GM21825 (cell line): ENCODE measurements at regions not wholly inside any gene's neighbourhood (a gene's known extent, or its start where the extent isn't known, plus 50 kb on each side); places are given as distances from the start of the nearest gene placed in this dataset.
"Not testable (repeated sequence)": the region's sequence is repeated elsewhere in the genome, so short reads cannot be mapped to it uniquely, and the experiment has no call there.

ENCODE experiments used
- ATAC-seq: cut with Tn5 transposase; IDR thresholded peaks from one replicate; pipeline ENCODE4 v1.9.1; 2021; ENCODE audit warnings: mild to moderate bottlenecking, moderate library complexity; ENCODE audit not compliant: unreplicated experiment

- no peak for ATAC-seq
Measured at GRCh38 chr3:177795216-177795615, 597.9 kb upstream of the TBL1XR1 start.

DNA sequence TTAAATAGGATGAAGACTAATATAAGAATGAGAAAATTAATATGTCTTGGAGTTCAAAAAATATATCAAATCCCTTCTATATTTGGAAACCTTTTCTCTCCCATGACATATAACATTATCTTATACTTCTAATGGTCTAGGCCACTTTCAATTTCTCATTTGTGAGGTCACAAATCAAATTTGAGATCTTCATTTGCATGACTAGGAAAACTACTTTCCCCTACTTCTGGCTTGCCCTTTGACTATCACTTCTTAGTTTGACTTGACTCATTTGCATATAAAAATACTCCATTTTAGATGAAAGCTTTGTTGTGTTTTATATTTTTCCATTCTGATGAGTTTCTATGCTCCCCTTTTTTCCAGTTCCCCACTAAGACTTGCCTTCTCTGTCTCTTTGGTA lies 598.6 kb upstream of the TBL1XR1 start:
- no peak for ATAC-seq

DNA sequence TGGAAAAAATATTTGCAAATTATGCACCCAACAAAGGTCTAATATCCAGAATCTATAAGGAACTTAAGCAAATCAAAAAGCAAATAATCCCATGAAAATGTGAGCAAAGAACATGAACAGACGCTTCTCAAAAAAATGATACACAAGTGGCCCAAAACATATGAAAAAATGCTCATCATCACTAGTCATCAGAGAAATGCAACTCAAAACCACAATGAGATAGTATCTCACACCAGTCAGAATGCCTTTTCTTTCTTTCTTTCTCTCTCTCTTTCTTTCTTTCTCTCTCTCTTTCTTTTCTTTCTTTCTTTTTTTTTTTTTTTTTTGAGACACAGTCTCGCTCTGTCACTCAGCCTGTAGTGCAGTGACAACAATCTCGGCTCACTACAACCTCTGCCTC lies 602.9 kb upstream of the TBL1XR1 start:
- ATAC-seq = not testable (repeated sequence)

DNA sequence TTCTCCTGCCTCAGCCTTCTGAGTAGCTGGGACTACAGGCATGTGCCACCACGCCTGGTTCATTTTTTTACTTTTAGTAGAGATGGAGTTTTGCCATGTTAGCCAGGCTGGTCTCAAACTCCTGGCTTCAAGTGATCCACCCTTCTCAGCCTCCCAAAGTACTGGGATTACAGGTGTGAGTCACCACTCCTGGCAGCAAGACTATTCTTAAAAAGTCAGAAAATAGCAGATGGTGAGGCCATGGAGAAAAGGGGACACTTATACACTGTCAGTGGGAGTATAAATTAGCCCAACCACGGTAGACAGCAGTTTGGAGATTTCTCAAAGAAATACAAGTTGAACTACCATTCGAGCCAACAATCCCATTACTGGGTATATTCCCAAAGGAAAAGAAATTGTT lies 603.3 kb upstream of the TBL1XR1 start:
- ATAC-seq = no peak

- no peak for ATAC-seq
Measured at GRCh38 chr3:177802151-177802900, 605.0 kb upstream of the TBL1XR1 start.

- ATAC-seq = no peak
Measured at GRCh38 chr3:177803500-177803899, 606.2 kb upstream of the TBL1XR1 start.

GRCh38 chr3:177804032-177804431 lies 606.8 kb upstream of the TBL1XR1 start:
- ATAC-seq = no peak

GRCh38 chr3:177804646-177805045 lies 607.4 kb upstream of the TBL1XR1 start:
- no peak for ATAC-seq

GRCh38 chr3:177807150-177807875 lies 610.0 kb upstream of the TBL1XR1 start:
- ATAC-seq = no peak

GRCh38 chr3:177808928-177809478 lies 611.7 kb upstream of the TBL1XR1 start:
- not testable (repeated sequence) for ATAC-seq

- ATAC-seq = no peak
Measured at GRCh38 chr3:177810162-177810623, 612.9 kb upstream of the TBL1XR1 start.

GRCh38 chr3:177811112-177811511 lies 613.8 kb upstream of the TBL1XR1 start:
- ATAC-seq = no peak

DNA sequence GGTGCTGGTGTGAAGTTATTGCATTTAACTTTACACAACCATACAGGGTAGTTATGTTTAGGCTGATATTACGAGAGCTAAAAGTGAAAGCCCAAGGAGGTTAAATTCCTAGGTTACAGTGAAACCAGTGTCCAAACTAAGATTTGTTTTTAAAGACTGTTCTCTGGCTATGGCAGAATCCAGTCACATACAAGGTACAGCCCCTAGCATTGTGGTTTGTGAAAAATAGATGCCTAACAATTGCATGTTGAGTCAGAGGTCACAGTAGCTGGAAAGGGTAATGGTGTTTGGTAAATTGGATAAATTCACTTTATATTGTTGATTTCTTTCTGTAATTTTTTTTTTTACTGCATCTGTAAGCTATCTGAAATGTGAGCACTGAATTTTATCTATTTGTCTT lies 614.6 kb upstream of the TBL1XR1 start:
- no peak for ATAC-seq

GRCh38 chr3:177812492-177812891 lies 615.2 kb upstream of the TBL1XR1 start:
- no peak for ATAC-seq

GRCh38 chr3:177813322-177813721 lies 616.0 kb upstream of the TBL1XR1 start:
- no peak for ATAC-seq

GRCh38 chr3:177816667-177817208 lies 619.5 kb upstream of the TBL1XR1 start:
- no peak for ATAC-seq

DNA sequence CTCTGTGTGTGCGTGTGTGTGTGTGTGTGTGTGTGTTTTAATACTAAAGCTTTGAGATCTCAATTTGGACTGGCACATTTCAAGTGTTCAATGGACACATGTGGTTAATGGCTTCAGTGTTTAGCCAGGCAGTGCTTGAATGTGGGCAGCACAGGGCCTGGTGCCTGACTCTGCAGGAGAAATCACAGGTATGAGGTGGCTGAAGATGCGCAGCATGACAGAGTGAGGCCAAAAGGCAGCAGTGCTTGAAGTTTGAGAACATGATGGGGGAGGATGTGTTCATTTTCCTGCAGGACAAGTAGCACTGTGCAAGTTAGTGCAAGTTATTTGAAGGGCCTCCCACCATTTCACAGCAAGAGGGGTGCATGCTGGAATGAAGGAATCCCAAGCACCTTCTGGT lies 620.5 kb upstream of the TBL1XR1 start:
- ATAC-seq = no peak

GRCh38 chr3:177818712-177819240 lies 621.5 kb upstream of the TBL1XR1 start:
- ATAC-seq = no peak

DNA sequence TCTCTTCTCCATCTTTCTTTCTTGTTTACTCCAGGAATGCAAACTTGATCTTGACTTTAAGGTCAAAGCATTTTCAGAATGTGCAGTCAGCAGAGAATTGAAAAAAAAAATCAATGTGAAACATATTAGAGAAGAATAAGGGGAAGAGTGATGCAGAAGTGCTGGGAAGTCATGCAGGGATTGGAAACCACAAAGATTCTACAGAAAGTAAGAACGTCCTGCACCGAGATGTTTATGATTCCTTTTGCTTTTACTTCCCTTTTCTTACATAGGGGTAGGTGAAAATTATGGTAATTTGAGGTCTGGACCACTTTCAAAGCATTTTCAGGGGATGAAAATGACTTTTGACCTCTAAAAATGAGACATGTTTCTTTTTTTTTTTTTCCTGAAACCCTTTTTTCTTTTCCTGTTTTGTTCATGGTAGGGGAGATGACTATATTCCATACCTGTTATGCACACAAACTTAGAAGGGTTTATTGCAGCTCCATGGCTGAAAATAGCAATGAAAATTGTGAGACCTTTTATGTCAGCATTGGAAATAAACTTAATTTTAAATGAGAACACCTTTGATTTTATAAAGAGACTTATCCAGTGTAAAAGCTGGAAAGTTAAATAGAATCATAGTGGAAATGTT lies 623.5 kb upstream of the TBL1XR1 start:
- ATAC-seq = peak; percentile 65

DNA sequence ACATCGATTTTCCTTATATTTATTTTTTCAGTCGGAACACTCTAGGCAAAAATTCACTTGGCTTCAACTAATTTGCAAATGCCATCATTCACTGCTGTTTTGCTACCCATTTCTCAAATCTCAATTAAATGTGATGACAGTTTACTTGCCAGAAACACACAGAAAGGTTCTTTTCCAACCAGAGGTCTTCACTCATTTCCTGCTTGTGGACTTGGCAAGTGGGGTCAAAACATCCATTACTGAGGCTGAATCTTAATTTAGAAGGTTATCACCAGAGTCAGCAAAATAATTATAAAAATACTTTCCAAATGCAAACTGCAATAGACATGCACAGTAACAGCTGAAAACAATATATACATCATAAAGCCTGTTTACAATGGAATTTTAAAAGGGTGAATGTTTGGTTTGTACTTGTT lies 625.4 kb upstream of the TBL1XR1 start:
- no peak for ATAC-seq

GRCh38 chr3:177823701-177824189 lies 626.5 kb upstream of the TBL1XR1 start:
- no peak for ATAC-seq
